ENCODE measurements at regions not wholly inside any gene's neighbourhood (a gene's known extent, or its start where the extent isn't known, plus 50 kb on each side); places are given as distances from the start of the nearest gene placed in this dataset.

DNA sequence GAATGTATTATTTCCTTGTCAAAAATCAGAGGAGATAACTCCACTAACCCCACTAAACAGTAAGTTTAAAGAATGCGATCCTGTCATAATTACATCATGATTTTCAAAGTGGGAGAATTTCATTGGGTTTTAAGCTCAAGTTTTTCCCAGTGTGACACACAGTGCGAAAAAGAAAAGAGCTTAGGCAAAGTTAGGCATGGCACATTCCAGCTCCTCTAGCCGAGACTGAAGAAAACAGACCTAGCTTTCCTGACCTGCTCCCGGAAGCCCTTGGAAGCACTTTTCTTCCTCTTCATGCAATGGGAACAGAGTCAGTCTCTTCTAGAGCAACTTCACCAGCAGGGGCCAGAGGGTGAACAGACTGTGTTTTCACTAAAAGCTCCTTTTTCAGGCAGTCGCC lies 76.6 kb upstream of the AKIP1 start:
- DNase-seq (ENCODE audit: extremely low read depth, insufficient read length) = no peak
- Histone ChIP-seq H3K27me3 (replicated peaks; ENCODE audit: control insufficient read depth, insufficient read depth, low read length) (no peaks in the 10 kb centered on the region), H3K4me3 (replicated peaks; ENCODE audit: low read depth, low read length) (no peak overlapping the region), H3K36me3 (ENCODE audit: control insufficient read depth, insufficient read depth, low read length) (no peaks in the 10 kb centered on the region)
- TF ChIP-seq CTCF (IDR thresholded peaks at IDR 0.05; ENCODE audit: insufficient read depth, low read length, poor library complexity, severe bottlenecking) = no peak

DNA sequence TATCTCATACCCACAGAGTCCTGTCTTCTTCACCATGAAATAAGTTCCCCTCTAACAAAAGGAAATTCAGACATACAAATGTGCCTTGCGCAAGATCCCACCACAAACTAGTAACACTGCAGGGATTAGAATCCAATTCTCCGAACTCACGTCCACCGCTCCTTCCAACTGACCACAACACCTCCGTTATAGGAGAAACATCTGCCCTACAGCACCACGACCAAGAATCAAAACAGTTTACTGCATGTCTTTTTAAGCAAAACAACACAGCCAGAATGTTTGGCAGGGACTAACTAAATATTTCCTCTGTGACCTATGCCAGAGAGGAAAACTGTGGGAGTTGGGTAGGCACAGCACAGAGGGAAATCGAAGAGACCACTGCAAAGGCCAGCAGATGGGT lies 72.7 kb upstream of the AKIP1 start:
- Histone ChIP-seq H3K36me3 (ENCODE audit: control insufficient read depth, insufficient read depth, low read length) (no peaks in the 10 kb centered on the region), H3K27me3 (replicated peaks; ENCODE audit: control insufficient read depth, insufficient read depth, low read length) (no peaks in the 10 kb centered on the region), H3K4me3 (replicated peaks; ENCODE audit: low read depth, low read length) (no peak overlapping the region)
- DNase-seq (ENCODE audit: extremely low read depth, insufficient read length) = no peak
- no peak for TF ChIP-seq CTCF (IDR thresholded peaks at IDR 0.05; ENCODE audit: insufficient read depth, low read length, poor library complexity, severe bottlenecking)

DNA sequence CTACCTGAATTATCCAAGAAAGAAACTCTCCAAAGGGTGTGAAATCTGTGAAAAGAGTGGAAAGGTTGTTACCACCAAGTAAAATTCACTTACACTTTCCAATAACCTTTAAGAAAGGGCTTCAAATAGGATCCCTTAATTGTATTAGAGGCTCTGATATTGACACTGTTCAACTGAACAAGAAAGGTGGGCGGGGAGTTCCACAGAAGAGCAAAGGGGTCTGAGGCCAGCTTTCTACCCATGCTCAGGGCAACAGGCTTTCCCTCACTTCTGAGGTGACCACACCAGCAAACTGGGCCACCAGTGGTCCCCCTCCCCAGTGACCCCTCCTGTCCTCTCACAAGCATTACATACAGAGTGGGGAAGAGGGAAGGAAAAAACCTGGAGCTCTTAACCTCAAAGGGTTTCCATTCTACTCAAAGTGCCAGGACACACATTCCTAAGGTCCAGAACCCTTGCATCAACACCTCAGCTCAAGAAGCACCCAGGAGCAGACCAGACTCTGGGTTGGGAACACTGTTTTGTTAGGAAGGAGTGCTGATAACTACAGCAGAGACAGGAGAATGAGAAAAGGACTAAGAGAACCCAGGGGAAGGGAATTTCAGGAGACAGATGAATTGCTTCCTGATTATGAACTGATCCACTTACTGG lies 71.6 kb upstream of the AKIP1 start:
- DNase-seq (ENCODE audit: extremely low read depth, insufficient read length) = no peak
- H3K4me3 ChIP-seq (replicated peaks; ENCODE audit: low read depth, low read length) = no peak overlapping the region
- no peaks in the 10 kb centered on the region for H3K36me3 ChIP-seq (ENCODE audit: control insufficient read depth, insufficient read depth, low read length)
- H3K27me3 ChIP-seq (replicated peaks; ENCODE audit: control insufficient read depth, insufficient read depth, low read length) = no peaks in the 10 kb centered on the region
- no peak for TF ChIP-seq CTCF (IDR thresholded peaks at IDR 0.05; ENCODE audit: insufficient read depth, low read length, poor library complexity, severe bottlenecking)

DNA sequence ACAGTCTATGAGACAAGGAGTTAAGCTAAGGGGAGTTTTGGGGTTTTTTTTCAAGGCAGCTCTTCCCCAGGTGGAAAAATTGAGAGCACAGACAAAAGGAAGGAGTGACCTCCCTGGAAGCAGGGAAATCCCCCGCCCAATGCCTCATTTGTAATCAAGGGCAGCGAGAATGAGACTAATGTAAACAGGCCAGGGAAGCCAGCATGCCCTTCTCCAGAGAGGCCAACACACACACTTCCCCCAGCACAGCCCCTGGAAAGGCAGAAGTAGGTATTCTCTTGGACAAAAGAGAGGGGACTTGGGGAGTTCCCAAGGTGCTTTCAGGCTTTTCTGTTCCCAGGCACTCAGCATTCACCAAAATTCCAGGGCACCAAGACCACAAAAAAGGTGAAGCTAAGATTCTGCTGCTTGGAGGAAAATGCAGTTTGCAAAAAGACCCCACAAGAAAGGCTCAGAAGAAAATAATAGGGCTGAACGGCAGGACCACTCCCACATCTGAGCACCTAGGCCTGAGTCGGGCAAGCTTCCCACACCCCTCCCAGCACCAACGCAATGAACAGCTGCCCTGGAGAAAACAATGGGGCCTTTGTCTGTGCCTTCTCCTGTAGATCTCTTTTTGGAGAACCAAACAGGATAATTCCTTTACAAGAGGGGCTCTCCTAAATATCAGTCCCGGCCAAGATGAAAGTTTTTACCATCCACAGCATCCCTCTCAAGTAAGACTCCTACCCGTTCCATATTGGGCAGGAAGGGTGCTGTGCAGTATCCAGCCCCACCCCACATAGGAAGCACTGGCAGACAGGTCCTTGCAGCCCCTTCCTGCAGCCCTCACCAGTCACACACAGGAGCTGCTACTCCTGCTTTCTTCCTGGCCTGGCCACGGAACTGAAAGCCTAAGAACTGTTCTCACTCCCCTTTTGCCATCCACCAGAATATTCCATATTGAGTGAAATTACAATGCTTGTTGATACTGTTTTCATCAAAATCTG lies 70.7 kb upstream of the AKIP1 start:
- no peaks in the 10 kb centered on the region for H3K36me3 ChIP-seq (ENCODE audit: control insufficient read depth, insufficient read depth, low read length)
- no peak for TF ChIP-seq CTCF (IDR thresholded peaks at IDR 0.05; ENCODE audit: insufficient read depth, low read length, poor library complexity, severe bottlenecking)
- DNase-seq (ENCODE audit: extremely low read depth, insufficient read length) = no peak
- H3K4me3 ChIP-seq (replicated peaks; ENCODE audit: low read depth, low read length) = no peak overlapping the region
- no peaks in the 10 kb centered on the region for H3K27me3 ChIP-seq (replicated peaks; ENCODE audit: control insufficient read depth, insufficient read depth, low read length)

DNA sequence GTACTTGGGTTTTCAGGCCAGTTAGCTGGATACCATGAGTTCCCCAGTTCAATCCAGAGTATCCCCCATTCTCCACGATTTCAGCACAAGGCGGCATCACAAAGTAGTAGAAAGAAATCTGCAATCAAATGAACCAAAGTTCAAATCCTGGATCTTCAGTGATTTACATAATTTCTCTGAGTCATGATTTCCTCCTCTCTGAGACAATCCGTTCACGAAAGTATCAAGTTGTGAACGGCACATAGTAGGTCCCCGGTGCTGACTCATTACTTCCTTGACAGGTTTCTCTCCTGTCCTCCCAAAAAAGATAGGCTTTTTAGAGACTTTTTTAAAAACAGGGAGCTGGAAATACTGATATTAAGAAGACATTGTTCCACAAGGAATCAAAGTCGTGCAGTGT lies 69.1 kb upstream of the AKIP1 start:
- DNase-seq (ENCODE audit: extremely low read depth, insufficient read length) = no peak
- H3K36me3 ChIP-seq (ENCODE audit: control insufficient read depth, insufficient read depth, low read length) = no peaks in the 10 kb centered on the region
- no peak overlapping the region for H3K4me3 ChIP-seq (replicated peaks; ENCODE audit: low read depth, low read length)
- no peak for TF ChIP-seq CTCF (IDR thresholded peaks at IDR 0.05; ENCODE audit: insufficient read depth, low read length, poor library complexity, severe bottlenecking)
- no peaks in the 10 kb centered on the region for H3K27me3 ChIP-seq (replicated peaks; ENCODE audit: control insufficient read depth, insufficient read depth, low read length)

All from GM06990 (cell line).